GM19452 (cell line): ENCODE measurements at regions not wholly inside any gene's neighbourhood (a gene's known extent, or its start where the extent isn't known, plus 50 kb on each side); places are given as distances from the start of the nearest gene placed in this dataset.

Experiments used
- ATAC-seq: cut with Tn5 transposase; IDR thresholded peaks from one replicate; pipeline ENCODE4 v1.9.1; 2021; ENCODE audit not compliant: unreplicated experiment

DNA sequence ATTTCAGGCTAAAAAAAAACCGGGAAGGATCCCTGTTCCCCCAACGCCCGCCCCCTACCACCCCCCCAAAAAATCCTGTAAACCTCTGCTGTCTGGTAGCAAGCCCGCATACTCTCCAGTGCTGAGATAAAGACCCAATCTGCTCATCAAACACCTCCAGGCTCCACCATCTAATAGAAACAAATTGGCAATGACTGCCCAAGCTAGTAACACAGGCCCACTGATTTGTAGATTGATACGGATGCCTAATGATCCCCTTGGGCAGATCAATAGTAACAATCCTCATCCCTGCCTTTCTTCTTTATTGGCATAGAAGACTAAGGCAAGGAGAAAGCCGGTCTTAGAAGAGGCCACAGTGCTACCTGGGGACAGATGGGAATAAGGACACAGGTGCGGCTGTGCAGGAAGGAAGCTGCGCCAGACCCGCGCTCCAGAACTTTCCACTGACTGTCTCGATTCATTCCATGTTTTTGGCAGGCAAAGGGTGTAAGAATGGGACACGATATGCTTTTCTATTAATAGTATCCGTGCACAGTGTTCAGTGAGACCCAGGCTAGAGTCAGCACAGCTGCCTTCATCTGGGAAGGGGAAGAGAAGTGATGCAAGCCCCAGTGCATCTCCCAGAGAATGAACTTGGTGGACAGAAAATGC lies 407.6 kb upstream of the PSMD7 start:
- no peak for ATAC-seq

DNA sequence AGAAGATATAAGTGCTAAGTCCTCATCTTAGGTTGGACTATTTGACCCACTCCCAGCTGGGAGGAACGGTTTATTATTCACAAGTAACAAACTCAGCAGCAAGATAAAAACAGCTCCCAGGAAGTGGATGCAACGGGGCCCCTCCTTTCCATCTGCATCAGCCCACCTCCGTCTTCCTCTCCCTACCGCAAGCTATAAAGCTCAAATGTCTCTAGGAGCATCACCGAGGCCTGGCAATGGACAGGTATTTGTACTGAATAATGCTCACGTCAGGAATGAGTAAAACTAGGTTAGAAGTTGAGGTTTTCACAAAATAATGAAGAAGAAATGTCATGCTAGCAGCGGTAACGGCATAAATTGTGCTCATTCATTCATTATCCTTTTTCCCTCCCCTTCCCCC lies 408.7 kb upstream of the PSMD7 start:
- no peak for ATAC-seq

DNA sequence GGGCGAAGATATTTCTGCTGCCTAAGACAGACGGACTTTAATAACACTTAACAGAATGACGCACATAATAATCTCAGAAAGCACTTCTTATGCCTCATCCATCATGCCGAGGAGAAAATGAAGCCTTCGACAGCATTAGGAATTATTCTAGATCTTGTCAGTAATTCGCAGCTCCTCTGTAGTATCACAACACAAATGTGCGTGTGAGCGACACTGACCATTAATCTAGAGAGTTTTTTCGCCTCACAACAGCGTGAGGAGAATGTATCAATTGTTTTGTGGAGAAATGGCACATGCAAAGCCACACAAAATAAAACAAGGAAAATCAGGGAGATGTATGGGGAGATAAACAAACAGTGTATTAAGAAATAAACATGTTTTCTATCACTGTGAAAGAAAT lies 410.2 kb upstream of the PSMD7 start:
- no peak for ATAC-seq

GRCh38 chr16:73885319-73885718 lies 411.3 kb upstream of the PSMD7 start:
- ATAC-seq, result no peak

DNA sequence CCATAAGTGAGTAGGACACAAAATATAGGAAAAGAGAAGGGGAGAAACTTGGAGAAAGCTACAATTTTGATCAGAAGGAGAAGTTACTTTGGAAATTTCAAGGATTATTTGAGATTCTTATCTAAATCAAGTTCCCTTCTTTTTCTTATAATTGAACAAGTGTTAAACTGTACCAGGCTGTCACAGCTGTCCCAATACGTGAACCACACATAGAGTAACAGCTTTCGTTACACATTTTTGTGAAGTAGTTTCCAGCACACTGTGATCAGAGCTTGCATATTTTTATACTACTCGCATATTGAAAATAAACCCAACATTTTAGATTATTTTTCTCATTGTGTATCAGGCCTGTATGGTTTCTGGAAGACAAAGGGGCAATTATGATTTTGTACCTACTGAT lies 412.8 kb upstream of the PSMD7 start:
- no peak for ATAC-seq

DNA sequence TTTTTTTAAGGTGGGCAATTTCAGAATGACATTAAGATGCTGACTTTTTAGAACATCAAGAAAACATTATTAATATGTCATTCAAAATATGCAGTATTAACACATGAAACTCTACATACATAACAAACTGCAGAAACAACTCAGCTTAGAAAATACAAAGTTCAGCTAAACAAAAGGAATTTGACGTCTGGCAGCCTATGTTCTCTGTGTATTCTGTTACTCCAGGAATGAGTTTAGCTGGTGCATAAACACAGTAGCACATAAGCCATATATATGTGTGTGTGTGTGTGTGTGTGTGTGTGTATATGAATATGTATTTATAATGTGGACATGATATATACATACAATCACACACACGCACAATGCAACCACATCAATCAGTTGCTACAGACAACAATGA lies 413.5 kb upstream of the PSMD7 start:
- no peak for ATAC-seq

DNA sequence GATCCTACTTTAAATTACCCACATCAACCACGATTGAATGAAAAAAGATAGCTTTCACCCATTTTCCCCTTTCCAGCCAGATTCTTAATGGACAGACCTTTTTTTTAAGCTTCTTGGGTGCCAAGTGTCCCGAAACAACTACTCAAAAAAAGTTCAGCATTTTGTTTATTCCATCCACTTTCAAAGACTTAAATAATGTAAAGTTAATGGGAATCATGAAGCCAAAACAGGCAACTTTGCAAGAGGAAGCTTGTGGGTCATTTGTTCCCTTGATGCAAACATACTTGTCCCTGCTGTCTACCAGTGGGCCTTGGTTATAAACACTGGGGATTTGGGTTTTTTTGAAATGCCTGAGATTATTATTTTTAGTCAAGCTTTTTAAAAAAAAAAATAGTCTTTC lies 414.0 kb upstream of the PSMD7 start:
- ATAC-seq, result no peak

DNA sequence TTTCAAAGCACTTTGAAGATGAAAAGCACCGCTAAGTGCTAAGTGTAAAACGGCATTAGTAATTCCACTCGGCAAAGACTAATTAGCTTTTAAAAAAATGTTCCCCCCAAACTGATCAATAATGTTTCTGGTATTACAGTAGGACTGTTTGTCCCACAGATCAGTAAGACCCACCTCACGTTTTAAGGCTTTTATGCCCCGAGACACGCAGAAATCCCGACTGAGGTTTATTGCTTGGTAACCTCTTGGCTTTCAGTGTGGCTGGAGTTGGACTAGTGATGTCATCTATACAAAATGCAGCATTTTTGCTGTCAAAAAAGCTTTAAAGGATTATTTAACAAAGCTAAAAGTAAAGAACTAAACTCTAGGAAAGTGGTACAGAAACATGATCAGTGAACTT lies 414.6 kb upstream of the PSMD7 start:
- ATAC-seq, result no peak

- ATAC-seq, result no peak
Observed at GRCh38 chr16:73879621-73880020, 417.0 kb upstream of the PSMD7 start.

GRCh38 chr16:73878611-73879010 lies 418.0 kb upstream of the PSMD7 start:
- no peak for ATAC-seq

DNA sequence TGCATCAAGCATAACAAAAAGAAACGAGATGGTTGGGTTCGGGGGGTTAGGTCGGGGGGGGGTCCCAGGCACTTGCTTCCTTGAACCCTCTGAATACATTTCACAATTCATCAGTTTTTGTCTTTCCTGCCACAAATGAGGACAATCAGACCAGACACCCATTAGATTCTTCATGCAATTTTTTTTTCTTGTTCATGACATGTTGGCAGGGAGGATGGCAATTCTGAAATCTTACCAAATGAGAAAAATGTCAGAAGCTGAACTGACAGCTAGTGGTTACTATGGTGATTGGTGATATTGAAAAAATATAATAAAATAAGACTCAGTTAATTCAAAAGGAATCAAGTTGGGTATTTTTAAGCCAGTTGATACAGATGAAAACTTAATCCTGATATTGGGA lies 419.5 kb upstream of the PSMD7 start:
- no peak for ATAC-seq

DNA sequence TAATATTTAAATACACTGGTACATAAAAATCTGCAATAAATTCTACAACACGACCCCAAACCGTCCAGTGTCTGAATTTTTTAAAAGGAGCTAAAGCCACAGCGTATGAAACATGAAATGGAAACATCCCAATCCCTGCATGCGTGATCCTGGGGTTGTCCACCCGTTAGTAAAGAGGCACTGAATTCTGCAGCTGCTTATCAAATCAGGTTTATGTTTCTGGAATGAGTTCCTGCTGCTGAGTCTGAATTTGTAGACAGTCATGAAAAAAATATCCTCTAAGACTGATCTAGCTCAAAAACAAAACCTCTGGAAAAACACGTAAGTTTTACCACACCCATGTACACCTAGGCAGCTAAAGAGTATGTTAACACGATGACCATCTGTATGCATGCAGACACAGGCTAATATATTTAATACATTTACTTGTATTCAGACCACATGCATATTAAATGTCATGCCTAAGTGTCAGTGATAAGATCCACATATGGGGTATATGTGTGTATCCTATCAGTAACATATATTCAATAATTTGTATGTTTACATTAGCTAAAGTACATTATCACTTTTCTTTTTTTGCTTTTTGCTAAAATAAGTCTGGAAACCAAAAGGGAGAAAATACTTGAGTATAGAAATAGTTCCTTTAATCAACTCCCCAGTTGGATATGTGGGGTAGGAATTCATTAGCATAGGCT lies 420.5 kb upstream of the PSMD7 start:
- ATAC-seq, result no peak

- no peak for ATAC-seq
Observed at GRCh38 chr16:73874324-73874723, 422.3 kb upstream of the PSMD7 start.

DNA sequence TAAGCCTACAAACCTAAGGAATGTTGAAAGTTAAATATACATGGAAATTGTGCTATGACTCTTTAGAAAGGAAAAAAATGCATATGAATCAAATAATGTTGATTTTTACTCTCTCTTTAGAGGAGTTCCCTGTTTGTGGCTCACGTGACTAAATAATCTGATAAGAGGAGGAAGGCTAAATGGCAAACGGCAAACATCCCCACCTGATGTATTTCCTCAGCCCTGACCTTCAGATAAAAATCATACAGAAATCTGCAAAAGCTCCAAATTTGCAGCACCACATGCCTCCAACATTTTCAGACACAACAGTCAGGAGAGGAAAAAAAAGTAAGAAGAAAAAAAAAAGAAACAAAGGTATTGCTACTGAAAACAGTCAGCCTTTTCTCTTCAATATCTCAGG lies 423.0 kb upstream of the PSMD7 start:
- ATAC-seq, result no peak

GRCh38 chr16:73872856-73873255 lies 423.8 kb upstream of the PSMD7 start:
- no peak for ATAC-seq

DNA sequence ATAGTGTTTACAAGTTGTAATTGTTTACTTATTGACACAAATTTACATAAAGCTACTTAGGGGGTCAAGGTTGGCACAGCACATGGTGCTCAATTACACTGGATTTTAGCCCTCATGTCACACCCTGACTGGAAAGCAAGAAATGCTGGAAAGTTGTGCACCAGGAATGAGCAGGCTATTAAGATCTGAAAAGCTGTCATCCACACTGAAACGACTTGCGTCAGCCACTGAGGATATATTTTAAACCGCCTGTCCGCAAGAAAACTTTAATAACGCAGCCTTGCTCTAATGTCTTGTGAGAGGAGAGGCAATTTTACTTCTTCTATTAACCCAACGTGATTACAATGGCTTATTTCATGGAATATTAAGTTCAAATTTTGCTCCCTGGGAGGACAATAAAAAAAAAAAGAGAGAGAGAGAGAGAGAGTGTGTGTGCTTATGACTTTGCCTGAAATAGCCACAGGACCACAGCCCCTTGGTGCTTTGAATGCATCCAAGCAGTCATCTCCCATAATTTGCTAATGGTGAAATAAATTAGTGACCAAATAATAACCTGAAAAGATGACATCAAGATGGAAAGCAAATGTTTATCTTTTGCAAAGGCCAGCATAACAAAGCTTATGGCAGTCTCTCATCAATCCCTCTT lies 425.4 kb upstream of the PSMD7 start:
- ATAC-seq, result no peak

- ATAC-seq, result no peak
Observed at GRCh38 chr16:73869126-73869525, 427.5 kb upstream of the PSMD7 start.

GRCh38 chr16:73864868-73865267 lies 431.7 kb upstream of the PSMD7 start:
- no peak for ATAC-seq

- ATAC-seq, result no peak
Observed at GRCh38 chr16:73858326-73858725, 438.3 kb upstream of the PSMD7 start.

DNA sequence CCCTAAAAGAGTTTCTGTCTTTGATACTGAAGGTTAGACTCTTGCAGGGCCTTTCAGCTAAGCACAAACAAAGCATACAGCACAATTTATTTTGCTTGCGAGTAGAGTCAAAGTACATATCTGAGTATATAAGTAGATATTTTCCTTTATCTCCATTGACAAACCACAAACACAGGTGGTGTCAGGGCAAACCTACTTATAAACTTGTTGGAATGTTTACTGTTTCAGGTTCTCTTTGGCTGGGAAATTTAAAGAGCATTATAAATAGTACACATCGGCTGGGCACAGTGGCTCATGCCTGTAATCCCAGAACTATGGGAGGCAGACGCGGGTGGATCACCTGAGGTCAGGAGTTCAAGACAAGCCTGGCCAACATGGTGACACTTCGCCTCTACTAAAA lies 442.6 kb upstream of the PSMD7 start:
- no peak for ATAC-seq

DNA sequence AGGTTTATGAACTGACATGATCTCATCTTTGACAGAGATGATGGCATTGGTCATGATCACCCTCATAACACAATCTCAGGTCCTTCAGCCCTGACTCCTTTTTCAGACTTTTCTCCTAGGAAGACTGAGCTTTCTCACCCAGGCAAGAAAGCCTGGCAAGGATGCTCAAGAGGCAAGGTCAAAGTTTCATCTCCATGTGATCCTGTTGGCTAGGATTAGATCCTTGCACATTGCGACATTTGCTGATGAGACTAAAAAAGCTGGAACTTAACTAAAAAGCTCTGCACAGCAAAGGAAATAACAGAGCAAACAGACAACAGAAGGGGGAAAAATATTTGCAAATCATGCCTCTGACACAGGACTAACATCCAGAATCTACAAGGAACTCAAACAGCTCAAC lies 444.1 kb upstream of the PSMD7 start:
- ATAC-seq, result no peak

DNA sequence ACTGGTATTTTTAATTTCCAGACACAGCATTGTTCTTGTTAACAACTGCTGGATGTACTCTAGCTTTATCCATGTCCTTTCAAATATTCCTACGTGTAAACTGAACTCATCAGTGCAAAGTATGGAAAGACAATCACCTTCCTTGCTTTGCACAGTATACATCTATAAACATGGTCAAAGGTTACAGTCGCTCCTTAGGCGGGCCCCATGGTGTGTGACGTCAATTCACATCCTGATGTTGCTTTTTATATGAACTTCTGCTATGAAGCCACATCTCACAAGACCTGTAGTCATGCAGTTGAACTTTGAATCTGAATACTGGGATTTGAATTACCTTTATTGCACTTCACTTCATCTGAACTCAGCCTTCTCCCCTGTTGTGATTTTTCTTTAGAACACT lies 447.6 kb upstream of the PSMD7 start:
- ATAC-seq, result no peak

GRCh38 chr16:73847090-73847489 lies 449.5 kb upstream of the PSMD7 start:
- ATAC-seq, result no peak
